SHP77 (cell line): ENCODE measurements at regions not wholly inside any gene's neighbourhood (a gene's known extent, or its start where the extent isn't known, plus 50 kb on each side); places are given as distances from the start of the nearest gene placed in this dataset.

Experiments
- DNase-seq, 2 experiments: peaks; one replicate each; lab custom pipeline; 2025; lab: John Stamatoyannopoulos, UW

GRCh38 chr12:91533366-91533765 lies 350.7 kb upstream of the DCN start:
- no peak for DNase-seq

DNA sequence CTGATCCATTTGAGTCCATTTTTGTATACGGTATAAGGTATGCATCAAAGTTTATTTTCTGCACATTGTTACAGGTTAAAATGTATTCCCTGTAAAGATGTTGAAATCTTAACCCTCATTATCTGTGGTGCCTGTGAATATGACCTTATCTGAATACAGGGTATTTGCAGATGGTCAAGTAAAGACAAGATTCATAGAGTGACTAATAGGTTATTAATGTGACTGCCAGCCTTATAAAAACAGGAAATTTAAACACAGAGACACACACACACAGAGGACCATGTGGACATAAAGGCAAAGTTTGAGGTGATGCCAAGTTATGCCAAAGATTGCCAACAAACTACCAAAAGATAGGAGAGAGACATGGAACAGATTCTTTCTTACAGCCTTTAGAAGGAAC lies 347.2 kb upstream of the DCN start:
- no peak for DNase-seq

DNA sequence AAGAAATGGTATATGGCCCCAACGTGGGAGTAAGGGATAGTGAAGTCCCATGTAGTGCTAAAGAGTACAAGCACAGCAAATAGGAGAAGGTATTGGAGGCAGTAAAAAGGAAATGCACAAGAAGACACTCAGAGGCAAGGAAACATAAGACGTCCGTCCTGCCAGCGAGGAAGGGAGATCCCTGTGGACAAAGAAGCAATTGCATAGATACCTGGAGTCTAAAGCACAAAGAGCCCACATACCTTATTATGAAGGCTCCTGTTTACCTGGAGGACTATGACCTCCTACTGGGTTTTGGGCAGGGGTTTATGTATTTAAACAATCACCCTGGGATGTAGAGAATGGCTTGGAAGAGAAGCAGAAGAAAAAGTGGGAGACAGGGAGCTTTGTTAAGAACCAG lies 341.2 kb upstream of the DCN start:
- DNase-seq: no peak

DNA sequence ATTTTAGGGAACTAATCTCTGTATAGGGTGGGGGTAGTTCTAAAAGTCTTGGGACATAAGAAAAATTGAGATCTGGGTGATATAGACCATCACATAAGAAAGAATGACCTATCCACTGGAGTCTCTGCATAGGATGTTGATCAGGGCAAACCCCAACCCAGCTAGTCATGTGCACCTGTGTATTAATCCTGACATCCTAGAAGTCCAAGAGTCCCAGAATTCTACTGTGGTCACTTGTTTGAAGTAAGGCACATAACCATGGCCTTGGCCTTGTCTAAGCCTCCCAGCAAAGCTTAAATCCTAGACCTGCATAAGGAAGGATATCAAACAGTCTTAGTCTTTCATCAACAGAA lies 334.1 kb upstream of the DCN start:
- DNase-seq: no peak

DNA sequence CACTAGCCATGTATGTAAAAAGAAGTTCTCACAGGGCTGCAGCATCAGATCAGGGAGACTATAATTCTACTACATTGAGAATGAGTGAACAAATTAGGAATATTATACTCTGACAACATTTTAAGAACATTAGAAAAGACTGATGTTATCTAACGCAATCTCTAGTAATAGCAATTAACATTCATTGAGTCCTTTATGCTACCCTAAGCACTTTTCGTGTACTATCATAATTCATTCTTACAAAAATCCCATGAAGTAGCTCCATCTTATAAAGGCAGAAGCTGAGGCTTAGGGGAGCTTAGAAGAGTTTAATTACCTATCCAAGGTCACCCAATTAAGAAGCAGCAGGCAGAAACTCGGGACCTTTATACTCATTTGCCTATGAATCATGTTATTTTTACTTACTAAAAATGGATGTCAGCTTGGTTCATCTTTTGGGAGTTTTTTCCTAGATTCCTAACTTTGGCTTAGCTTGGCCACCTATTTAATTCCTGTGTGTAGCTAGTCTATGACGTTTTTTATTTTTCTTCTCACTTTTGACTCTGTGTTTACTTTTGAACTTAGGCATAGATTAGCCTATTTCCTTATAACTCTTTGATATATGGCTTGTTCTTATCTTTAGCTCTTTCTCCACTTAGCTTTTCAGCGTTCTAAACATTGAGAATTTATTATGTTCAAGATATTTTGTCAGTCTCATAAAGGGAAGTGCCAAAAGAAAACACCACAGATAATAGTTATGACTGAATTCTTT lies 333.5 kb upstream of the DCN start:
- no peak for DNase-seq

DNA sequence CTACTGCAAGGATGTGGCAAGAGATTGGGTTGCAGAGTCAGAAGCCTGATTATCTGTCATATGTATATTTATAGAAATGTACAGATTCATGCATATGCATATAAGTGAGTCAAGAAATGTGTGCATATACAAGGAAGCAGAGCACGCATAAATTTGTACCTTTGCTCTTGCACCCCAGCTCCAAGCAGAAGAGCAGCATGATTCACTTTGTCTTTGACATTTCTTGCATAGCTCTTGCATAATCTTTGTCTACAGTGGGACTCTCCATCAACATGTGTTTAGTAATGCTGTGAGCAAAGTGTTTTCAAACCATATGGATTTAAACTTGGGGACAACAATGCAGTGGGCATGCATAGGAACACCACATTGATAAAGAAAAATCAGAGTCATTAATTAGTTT lies 330.7 kb upstream of the DCN start:
- no peak for DNase-seq

GRCh38 chr12:91511795-91512420 lies 329.3 kb upstream of the DCN start:
- DNase-seq: no peak

GRCh38 chr12:91507754-91508153 lies 325.1 kb upstream of the DCN start:
- no peak for DNase-seq

DNA sequence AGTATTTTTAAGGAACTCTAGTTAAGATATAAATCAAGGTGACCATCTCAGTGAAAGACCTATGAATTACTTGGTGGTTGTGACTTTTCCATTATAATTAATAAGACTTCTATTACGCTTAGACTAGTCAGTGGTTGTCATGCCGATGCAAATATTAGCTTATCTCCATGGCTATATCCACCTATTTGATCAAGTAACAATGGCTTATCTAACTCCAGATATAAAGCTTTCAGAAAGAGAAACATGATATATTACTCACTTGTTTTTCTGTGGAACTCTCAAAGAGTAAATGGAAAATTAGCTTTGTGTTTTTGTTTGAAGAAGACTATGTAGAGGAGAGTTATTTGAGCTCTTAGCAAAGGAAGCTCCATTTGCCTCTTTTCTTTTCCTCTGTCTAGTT lies 323.8 kb upstream of the DCN start:
- no peak for DNase-seq

DNA sequence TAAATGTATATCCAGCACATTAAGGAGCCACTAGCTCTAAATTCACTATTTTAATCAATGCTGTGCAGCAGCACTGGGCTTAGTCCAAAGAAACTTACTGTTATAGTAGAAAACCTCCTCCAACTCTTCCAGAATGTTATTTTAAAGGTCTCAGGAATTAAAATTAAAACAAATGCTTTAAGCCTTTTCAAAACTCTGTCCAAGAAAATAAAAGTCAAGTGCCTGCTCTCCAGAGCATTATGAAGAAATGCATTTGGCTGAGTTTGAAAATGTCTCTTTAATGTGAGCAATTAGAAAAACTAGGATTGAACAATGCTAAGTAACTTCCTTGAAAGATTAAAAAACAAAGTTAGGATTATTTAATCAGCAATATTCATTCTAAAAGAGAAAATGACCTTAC lies 322.4 kb upstream of the DCN start:
- no peak for DNase-seq

DNA sequence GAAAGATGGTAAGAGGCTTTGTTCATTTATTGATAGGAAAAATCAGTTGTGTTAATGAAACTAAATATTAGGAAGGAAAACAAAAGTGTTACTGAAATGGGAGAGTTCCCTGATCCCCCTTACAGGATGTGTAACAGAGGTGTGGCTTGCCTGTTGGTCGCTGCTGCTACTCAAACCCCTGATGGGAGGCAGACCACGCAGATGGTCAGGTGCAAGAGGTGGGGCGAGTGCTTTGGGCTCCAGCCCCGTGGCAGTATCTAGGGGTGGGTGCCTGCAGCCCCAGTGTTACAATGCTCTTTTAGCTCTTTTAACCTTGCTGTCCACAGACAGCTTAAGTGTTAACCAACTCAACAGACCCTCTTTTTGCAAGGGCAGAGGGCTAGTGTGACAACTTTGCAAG lies 319.6 kb upstream of the DCN start:
- no peak for DNase-seq

DNA sequence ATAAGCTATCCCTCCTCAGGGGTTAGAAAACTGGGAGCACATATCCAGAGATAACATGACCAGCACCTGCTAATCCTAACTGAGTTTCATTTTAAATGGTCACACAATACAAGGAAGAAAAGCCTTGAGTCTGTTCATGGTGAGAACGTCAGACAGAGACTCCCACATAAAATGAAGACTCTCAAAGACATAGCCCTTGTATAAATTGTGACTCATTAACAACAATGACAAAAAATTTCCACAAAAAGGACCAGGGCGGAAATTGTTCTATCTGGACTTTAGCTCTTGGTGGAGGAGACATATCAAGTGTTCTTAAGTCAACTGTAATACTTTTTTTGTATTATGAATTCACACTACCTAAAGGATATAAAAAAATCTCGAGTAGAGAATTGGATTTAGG lies 313.7 kb upstream of the DCN start:
- DNase-seq: no peak

GRCh38 chr12:91493308-91493707 lies 310.7 kb upstream of the DCN start:
- DNase-seq: no peak

DNA sequence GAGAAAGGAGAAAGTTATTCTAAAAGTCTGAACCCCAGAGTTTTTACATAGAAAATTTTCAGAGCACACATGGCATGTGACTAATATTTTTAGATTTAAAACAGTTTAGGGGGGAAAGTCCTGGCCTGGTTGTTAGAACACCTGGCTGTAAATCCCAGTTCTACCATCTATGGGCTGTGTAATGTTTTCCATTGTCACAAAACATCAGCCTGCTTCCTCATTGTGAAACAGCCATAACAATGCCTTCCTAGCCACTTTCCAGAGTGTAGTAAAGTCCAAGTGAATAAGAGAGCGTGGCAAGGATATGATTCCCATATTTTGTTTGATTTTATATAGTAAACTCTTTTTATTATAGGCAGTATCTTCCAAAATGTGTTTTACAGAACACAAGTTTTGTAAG lies 310.0 kb upstream of the DCN start:
- no peak for DNase-seq

- DNase-seq: no peak
These were observed 308.2 kb upstream of the DCN start for GRCh38 chr12:91490667-91491311.

GRCh38 chr12:91483471-91483985 lies 300.9 kb upstream of the DCN start:
- no peak for DNase-seq

DNA sequence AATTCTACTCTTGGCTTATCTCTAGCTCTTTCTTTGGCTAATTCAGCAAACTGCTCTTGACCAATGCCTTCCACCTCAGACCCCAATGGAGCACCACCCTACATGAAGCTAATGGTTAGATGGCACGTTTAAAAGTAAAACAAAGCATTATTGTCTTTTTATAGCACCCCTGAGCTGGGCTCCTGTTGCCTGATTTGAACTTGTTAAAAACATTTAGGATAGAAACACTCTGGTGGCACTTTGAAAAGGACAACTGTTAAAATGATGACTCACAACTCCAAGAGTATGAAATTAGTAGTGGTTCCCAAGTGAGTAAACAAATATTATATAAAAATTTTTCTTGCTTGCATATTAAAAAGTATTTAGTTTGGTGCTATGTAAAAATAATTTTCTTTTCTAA lies 299.6 kb upstream of the DCN start:
- DNase-seq: no peak

- DNase-seq: no peak
These were observed 295.9 kb upstream of the DCN start for GRCh38 chr12:91478500-91478899.

- no peak for DNase-seq
These were observed 285.1 kb upstream of the DCN start for GRCh38 chr12:91467686-91468085.

DNA sequence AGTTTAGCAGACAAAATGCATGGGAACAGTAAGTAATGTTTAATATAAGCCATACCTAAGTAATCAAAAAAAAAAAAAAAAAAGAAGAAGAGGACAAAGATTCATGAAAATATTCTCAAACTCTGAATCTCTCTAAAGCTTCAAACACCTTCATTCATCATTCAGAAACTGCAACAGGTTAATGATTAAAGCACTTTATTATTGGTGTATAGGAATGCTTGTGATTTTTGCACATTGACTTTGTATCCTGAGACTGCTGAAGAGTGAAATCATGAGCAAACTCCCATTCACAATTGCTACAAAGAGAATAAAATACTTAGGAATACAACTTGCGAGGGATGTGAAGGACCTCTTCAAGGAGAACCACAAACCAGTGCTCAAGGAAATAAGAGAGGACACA lies 278.4 kb upstream of the DCN start:
- no peak for DNase-seq

- no peak for DNase-seq
These were observed 277.9 kb upstream of the DCN start for GRCh38 chr12:91460469-91460868.

DNA sequence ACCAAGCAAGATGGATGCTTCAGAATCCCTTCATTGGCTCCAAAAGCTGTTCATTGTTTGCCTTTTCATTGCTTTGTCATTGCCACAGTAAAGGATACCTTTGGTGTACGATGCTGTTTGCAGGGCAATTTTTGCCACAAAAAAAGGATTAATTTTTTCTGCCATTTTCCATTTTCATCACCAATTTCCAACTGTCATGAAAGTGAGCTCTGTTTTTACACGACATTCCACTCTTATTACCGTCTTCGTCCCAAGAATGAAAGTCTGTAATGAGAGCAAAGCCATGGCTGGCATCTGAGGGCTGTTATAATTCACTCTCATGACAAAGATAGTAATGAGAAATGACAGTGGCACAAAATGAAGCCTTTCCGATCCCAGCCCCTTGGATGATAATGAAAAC lies 272.7 kb upstream of the DCN start:
- no peak for DNase-seq

- DNase-seq: no peak
These were observed 271.6 kb upstream of the DCN start for GRCh38 chr12:91454179-91454578.
